Germinal center (tissue), 1 donor: ENCODE measurements at regions not wholly inside any gene's neighbourhood (a gene's known extent, or its start where the extent isn't known, plus 50 kb on each side); places are given as distances from the start of the nearest gene placed in this dataset.
A peak's percentile ranks its signal among the peaks of the same experiment; 100 is the strongest.

ENCODE experiments used
- DNase-seq: peaks from one replicate; pipeline ENCODE4 v3.0.0; 2012; ENCODE audit warnings: mixed read lengths, low spot score

DNA sequence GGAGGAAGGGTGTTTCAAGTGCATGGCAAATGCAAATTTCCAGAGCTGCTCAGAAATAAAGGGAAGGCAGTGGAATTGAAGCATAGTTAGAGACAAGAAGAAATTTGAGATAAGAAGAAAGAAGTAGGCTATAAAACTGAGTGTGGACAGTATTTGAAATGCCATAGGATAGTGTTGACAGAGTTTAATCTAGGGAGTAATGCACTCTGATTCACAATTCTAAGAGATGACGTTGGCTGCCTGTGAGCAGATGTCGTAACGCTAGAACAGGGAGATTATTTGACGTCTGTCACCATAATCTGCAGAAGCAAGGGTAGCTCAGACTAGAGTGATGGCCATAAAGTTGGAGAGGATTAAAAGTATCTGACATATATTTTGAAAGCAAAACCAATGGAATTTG lies 389.9 kb upstream of the KIRREL3 start:
- no peak for DNase-seq

DNA sequence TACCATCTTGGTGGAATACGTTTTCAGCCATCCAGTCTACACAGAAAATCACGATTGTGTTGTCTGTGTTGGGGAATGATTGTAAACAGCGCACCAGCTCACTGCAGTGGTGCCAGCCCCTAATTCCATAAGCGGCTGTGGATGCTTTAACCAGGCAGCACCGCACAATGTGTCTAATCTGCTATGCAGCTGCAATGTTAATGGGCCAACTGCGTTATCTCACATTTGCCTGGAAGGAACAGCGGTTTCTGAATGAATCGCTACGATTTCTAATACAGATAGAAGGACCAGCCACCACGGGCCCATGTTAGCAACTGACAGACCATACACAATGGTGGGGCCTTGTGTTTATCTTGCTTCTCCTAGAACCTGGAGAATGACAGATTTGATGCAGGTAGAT lies 384.5 kb upstream of the KIRREL3 start:
- no peak for DNase-seq

DNA sequence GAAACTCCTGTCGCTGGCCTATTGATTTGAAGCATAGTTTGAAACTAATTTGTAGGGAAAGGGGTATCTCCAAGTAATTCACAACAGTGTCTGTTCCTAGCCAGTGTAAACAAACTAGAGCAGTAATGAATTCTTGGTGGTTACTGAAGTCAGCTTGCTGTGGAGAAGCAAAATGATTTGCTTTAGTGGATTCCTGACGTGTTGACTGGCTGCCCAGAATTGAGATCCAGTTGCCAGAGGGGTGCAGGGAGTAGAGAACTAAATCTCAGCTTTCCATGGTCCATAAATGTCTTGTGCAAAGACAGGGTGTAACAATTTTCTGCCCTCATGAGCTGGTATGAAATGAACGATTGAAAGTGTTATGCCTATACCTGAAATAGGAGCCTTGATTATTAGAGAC lies 382.5 kb upstream of the KIRREL3 start:
- no peak for DNase-seq

DNA sequence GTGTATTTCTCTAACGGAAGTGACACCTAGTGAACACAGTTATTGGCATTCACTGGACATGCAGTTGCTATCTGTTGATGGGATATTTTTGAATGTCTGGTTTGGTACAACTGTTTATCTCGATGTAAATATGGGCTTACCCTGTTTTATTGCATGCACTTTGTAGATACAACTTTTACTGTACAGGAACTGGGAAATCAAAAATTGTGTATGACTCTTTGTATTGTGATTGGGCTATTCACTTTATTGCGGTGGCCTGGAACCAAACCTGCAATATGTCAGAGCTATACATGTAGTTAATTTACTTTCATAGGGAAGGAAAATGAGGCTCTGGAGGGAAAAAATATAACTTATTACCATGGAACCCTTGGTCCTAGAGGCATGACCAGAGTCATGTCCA lies 380.7 kb upstream of the KIRREL3 start:
- no peak for DNase-seq

DNA sequence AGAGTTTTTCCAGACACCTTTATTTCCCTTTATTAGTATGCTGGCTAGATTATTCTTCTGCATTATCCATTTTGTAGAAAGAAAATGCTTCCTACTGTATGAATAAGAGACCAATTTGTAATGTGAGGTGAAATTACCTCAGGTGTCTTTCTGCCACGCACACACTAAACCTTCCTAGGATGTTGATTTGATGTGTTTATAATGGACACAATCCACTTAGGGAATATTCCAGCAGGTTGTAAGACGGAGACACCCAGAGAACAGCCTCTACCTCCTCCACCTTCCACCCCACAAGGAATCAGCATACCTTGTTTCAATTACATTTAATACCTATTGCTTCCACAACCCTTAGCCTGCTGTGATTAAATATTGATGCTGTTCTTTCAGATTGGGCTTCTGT lies 379.1 kb upstream of the KIRREL3 start:
- no peak for DNase-seq

DNA sequence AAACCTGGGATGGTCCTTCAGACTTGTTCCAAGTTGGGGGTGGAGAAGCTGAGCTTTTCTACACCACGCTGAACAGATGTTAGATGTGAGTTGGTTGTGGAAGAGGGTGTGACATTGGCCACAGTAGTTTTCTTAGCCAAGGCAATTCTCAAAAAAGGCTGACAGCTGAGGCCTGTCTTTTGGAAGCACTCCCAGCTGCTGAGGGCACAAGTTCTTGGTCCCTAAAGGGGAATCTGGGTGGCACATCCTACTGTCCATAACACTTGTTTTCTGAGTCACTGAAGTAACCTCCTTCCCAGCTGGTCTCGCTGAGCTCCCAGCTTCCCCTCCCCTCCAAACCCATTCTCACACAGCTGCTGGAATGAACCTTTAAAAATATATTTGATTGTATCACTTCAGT lies 375.7 kb upstream of the KIRREL3 start:
- no peak for DNase-seq

DNA sequence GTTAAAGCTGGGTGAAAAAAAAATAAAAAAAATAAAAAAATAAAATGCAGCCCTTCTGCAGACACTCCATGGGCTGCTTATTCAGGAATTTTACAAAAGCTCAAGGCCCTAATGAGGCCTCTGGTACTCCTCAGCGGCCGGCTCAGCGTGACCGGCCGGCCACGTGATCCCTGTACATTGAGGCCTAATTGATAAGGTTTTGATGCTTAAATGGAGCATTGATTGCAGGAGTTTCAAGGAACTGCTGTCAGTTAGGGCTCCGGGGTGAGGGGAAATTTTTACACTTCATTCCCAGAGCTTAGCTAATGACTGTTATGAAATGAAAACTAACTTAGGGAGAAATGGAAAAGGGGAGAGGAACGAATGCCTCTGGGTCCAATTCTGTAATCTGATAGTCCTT lies 368.8 kb upstream of the KIRREL3 start:
- DNase-seq: no peak

DNA sequence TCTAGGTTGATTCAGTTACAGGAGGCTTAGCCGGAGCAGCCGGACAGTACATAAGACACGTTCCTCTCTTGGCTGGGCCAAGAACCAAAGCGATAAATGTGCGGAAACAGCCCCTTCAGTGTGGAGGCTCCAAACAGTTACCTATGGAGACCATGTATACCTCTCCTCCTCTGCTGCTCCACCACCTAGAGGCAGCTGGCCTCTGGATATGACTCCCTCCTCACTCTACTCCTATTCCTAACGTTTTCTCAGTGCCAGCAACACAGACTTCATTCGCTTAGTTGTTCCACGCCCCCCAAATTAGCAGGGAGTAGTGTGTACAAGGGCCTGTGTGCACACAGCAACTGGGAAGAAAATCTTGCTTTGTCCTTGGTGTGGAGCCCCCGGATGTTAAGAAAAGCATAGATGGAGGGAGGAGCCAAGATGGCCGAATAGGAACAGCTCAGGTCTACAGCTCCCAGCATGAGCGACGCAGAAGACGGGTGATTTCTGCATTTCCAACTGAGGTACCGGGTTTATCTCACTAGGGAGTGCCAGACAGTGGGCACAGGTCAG lies 362.3 kb upstream of the KIRREL3 start:
- DNase-seq: no peak

DNA sequence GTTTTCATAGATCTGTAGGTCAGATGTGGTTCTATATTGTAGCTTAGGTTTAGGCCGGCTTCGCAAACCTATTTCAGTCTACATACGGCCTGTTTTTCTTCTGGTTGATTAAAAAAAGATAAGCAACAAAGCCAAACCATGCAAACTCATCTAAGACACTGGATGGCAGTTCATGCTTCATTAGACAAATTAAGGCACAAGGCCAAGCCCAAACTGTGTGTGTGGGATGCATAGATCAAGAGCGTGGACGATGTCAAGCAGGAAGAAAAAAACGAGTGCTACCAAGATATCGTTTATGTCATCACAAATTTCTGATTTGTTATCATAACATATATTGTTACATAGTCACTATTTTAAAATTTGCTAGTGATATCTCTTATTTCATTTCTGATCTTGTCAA lies 357.6 kb upstream of the KIRREL3 start:
- DNase-seq: no peak

DNA sequence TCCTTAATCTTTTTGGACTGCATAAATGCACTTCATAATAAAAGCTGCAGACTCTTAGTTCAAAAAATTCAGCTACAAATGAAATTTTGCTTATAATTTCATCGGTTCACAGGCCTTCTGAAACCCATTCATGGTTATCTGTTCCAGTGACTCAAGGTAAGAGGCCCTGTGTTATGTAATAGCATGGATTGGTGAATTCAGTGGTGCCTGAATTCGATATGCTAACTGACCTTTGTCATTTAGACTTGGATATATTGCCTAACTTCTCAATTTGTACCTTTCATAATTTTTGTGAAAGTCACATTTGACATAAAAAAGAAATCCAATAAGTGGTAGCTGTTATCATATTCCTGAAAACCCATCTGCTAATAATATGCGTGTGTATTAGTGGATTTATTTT lies 349.9 kb upstream of the KIRREL3 start:
- DNase-seq: no peak

DNA sequence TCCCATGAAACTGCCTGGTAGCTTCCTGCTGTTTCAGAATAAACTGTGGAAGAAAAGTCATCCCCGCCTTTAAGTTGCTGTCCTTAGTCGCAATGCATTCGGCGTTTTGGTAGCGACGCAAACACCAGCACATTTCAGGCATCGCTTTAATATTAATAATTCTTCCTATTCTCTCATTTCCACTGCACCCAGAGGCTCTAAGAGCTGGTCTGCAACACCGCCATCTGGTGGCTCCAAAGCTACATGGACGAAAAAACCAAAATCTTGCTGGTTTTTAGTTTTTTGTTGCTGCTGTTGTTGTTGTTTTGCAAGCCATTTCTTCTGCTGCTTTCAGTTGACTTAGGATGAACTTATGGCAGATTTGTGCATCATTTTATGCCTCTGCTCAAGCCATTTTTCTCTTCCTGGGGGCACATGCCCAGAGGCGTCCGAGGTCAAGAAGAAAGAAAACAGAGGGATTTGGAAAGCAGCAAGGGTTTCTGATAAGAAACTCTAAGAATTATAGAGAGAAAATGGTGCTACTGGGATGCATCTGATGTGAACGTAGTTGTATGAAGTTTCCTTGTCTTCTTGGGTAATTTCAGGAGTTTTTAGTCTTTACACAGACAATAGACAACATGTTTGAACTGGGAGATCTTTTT lies 345.4 kb upstream of the KIRREL3 start:
- peak; percentile 16 for DNase-seq

DNA sequence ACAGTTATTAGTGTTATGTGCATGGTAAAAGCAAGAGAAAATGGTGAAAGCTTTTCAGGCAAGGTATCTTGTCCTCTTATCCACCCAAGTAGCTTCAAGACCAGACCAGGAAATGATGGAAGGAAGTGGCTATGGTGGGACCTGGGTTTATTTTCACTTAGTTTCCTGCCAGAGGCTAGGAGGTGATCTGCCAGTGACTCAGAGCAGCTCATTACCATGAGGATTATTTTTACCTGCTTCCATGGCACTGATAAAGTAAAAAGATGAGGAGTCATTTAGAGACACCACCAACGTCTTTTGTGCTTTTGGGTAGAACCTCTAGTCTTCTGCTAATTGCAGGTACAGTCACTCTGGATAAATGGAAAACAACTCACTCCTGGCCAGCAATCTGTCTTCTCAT lies 339.9 kb upstream of the KIRREL3 start:
- no peak for DNase-seq

DNA sequence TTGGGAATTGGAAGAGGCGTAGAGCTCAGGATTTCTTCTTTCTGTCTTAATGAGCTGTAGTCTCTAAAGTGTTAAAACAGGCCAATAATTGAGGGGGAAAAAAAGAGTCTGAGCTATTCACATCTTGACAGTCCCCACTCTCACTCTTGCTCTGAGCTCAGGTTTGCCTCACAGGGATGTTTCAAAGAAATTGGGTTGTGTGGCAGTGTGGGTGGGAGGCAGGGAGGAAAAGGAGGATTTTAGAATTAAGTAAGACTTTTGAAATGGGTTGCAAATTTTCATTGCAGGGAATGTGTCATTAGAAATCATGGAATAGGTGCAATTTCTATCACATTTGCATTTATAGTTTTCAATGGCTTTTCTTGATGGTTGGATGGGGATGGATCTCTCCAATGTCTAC lies 338.8 kb upstream of the KIRREL3 start:
- DNase-seq: no peak

DNA sequence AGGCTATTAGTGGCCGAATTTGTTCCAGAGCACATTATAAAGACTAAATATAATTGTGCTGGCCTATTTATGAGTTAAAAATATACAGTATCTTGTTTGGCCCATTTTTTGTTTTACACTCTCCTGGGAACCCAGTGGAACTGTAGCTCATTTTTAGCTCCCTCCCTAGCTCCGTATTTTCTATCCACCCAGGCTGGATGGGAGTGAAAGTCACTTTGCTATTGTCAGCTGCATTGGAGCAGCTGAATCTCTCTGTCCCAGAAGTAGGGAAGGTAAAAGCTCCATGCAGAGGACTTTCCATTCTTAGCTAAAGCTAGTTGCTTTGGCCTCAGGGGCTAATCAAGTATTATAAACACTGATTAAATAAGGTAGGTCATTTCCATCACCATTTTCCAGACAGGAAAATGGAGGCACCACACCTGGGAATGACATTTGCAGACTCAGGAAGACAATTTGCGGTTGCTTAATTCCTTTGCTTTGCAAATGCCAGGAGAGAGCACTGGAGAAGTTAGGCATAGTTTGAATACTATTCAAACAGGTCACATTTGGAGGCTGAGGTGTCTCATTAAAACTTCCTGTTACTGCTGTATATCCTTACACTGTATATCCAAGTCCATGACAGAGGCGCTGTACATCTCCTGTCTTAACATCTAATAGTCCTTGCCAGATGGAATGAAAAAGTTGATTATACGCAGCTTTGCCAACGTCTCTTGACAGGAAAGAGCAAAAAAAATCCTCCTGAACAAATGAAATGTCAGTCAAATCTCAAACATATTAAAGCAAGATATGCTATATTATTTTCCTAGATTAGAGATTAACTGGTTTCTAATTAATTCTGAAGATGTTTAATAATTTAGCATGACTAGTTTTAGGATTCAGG lies 338.1 kb upstream of the KIRREL3 start:
- DNase-seq: no peak

DNA sequence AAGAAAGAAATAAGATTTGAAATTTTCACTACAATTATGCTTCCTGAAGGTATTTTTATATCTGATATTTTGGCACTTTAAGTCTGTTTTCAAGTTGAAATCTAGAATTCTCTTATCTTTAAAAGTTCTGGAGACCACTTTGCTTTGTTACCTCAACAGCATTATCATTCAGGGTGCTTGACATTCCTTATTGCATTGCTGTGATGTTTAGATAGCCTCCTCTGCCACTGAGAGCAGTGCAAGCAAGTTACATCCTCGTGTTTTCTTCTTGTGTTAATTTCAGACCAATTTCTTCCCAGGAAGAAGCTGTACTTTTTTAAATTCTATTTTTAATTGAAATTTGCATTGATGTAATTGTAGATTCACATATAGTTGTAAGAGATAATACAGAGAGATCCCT lies 333.9 kb upstream of the KIRREL3 start:
- no peak for DNase-seq

DNA sequence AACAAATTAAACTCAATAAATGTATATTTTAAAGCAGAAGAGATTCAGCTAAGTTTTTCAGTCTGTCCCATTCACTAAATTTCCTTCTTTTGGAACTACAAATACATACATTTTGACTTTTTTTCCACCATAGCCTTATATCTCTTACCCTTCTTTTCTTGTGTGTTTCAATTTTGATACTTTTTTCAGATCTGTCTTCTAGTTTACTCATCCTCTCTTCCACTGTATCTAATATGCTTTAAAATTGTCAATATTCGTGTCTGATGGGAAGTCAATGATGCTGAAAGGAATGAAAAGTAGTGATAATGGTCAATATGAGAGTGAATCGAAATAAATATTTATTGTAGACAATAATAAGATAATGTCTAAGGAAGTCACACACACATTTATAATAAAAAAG lies 332.3 kb upstream of the KIRREL3 start:
- no peak for DNase-seq

DNA sequence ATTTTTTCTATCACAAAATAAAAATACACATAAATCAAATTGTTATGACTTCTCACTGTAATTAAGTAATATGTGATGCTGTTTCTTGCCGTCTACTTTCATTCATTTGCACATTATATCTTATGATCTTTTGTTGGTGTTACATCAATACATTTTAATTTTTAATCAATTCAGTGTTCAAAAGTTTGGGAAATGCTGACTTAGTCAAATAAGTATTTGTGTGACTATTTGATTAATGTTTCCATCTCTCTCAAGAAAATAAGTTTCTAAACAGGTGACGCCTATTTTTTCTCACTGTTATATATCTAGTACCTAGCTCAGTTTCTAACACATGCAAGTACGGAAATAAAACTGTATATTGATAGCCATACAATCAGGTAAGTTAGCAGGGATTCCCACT lies 329.5 kb upstream of the KIRREL3 start:
- DNase-seq: no peak

DNA sequence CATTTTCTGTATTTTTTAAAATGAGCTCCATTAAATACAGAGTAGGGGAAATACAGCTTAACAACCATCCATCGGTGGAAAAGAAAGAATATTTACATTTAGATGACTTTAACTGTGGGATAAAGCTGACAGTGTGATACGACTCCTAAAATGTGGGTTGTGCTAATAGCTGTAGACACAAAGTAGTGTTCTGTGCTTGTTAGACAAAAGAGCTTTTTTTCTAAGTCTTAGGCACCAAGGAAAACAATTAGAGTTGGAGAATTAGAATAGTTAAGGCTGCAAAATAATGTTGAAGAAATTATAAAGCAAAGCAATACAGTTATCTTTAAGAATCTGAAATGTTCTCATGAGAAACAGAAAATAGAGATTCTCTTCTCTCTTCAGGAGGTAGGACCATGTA lies 307.7 kb upstream of the KIRREL3 start:
- DNase-seq: no peak

DNA sequence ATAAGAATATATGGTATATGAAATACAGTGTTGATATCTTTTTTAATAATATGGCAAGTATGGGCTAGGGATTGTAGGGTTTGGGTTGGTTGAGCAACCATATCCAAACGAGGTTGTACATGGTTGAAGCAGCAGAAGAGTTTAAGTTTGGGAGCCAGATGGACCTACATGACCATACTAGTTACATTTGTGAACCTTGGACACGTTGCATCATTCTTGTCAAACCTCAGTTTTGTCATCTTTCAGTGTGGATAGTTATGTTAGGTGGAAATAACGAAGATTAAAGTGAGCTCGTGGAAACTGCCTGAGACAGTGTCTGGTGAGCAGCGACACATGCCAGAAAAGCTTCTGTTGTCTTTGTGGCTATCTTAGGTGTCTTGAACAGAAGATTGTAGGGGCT lies 307.1 kb upstream of the KIRREL3 start:
- no peak for DNase-seq

DNA sequence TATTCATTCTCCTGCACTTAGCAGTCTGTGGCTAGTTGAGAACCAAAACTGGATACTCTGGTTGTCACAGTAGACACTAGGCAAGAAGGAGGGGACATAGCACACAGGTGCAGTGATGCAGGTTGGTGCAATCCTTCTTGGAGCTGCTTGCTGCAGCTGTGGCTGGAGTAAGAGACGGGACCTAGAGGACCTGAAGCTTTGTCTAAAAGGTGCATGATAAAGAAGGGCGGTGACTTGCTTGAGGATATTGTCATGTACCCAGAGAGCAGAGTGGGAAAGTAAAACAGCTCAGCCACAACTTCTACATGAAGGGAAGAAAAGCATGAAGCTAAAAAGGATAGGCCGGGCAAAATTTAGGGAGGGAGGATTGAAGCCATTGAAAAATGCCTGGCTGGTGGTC lies 304.1 kb upstream of the KIRREL3 start:
- no peak for DNase-seq

DNA sequence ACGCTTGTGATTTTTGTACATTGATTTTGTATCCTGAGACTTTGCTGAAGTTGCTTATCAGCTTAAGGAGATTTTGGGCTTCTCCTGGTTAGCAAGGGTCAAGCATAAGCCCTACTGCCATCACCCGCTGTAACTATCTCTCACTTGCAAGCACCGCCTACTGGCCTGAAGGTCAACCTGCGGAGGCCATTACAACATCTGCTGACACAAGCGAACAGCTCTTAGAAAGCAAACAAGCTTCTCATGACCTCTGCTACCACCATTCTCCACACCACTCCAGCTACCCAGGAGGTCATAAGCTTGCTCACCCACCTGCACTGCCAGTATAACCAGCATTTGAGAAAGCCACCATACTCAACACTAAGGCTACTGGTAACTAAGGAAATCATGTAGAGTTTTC lies 288.4 kb upstream of the KIRREL3 start:
- no peak for DNase-seq

DNA sequence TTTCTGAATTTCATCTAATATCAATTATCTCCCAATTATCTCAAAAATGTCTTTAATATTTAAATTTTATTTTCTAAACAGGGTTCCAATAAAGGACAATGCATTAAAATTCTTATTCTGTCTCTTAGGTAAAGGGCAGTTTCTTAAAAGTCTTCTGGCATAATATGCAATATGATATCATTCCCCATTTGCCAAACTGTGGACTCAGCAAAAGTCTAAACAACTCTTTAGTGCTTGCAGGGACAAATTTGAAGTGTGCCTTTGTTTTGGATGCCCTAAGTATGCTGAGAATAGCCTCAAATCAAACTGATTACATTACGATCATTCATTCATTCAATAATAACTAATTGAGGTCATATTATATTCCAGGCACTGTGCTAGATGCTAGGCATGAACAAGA lies 281.0 kb upstream of the KIRREL3 start:
- no peak for DNase-seq

DNA sequence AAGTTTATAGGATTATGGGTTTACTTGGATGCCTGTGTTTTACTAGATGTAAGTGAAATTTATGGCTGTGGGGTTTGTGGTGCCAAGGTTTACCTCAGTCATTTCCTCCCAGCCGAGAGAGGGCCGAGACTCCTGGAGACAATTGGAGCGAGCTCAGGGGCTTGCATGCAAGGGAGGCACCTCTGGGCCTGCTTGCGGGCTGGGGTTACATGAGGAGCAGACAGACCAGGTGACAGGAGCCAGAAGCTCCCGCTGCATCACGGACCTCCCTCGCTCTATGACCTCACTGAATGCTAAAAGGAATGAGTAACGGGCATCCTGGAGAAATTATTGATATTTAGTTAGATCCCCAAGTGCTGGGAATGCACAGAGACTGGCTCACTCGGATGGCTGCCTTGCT lies 275.2 kb upstream of the KIRREL3 start:
- no peak for DNase-seq

DNA sequence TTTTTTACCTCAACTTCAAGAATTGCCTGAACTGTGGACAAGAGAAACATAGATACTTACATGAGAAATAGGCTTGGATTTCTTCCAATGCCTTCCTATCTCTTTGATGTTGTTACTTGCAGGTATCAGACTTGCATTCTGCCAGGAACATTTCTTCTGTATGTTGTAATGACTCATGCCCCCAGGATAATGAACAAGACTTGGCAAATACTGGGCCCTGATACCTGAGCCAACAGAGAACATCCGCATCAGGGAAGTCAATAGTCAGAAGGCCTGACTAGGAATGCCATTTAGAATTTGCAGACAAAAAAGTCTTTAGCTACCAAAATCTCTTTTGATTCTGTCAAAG lies 273.7 kb upstream of the KIRREL3 start:
- DNase-seq: no peak
